HG03159 (cell line): ENCODE measurements at regions not wholly inside any gene's neighbourhood (a gene's known extent, or its start where the extent isn't known, plus 50 kb on each side); places are given as distances from the start of the nearest gene placed in this dataset.

Source experiments
- ATAC-seq: cut with Tn5 transposase; IDR thresholded peaks from one replicate; pipeline ENCODE4 v1.9.1; 2021; ENCODE audit warnings: mild to moderate bottlenecking, moderate library complexity; ENCODE audit not compliant: unreplicated experiment

DNA sequence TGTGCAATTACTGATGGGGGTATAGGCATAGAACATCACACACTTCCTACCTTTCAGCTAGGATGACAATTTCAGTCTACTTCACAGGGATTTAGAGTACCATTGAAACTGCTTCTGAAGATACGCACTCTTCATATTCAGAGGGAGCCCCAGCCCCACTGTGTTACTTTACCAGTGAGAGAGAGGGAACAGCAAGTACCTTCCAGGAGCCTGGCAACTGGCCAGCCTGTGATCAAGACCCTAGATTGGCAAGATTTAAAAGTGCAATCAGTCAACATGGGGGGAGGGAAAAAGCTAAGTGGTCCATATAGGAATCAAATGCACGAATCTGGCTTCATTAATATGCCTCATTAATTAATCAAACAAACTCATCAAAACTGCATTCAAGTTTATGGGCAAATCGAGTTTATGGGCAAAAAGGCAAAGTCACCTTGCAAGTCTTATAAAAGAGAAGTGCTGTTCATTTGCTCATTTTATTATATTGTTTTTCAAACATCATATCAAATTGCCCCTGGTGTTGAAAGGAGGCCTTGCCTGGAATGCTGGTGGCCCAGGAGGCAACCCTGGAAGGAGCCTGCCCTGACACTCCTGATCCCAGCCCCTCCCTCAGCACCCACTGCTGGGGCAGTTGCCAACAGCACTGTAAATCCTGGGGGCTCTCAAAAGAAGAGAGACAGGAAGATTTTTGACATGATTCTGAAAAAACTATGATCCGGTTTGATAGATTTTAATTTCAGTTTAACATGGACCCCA, 184.9 kb upstream of the DPT start:
- ATAC-seq, result no peak

DNA sequence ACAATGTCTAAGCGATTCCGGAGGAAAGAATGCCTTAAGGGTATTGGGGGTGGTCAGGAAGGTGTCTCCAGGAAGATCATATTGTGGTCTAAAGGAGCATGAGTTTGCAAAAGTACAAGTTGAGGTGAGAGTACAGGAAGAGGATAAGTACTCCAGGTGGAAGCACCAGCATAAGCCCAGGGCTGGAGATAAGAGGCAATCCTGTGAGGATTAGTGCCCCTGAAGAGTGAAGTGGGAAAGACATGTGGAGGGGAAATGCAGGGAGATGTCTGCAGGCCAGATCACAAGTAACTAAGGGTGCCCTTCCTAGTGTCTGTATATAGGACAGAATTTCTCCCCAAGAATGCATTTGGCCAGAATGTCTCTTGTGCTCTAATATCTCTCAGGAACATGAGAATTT, 188.3 kb upstream of the DPT start:
- ATAC-seq, result no peak

DNA sequence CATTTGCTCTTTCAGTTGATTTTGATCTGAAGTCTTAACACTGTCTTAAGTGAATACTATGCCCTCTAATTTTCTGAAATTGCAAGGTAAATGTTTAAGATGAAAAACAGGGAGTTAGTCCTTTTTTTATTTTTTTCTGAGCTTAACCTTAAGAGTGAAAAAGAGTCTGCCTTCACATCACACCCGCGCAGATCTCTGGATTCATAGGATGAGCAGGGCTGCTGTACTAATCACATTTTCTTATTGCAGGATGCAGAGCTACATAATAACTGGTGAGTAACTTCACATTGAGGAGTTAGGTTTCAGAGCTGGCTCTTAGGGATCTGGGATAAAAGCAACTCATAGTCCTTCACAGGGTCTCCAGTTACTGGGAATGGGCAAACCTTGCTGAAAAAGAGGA, 188.7 kb upstream of the ATP1B1 start:
- ATAC-seq, result no peak

DNA sequence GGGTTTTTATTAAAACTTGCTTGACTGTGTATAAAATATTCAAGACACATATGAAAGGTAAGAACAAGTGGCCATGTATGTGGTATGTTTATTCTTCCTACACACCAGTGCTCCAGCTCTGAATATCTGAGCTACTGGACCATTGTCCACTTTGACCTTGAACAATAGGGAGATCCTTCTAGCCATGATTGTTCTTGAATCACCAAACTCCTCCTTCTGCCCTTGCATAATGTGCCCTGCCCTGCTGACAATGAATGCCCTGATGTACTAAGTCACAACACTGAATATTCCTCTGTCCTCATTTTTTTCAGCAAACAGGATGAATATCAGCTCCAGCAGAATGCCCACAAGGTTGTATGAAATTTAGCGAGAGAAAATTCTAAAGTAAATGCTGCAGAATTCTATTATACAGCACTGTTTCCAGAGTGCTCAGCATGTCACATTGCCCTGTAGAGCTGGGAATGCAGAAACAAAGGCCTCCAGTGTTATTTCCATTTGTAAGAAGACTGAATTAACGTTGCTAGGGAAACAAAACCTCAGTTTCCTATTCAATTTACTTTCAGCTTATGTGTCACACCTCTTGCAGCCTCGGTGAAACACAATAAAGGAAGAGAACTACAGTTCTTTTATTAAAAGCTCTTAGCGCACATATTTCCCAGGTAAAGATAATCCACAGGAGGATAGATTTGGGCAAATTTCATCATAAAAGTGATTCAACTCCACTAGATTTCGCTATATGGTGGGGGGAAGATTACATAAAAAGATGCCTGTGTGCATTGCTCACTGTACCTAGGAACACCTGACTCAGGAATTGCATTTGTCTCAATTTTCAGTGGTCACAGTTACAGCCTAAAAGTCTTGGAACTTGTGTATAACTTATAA, 187.4 kb upstream of the ATP1B1 start:
- ATAC-seq, result no peak

DNA sequence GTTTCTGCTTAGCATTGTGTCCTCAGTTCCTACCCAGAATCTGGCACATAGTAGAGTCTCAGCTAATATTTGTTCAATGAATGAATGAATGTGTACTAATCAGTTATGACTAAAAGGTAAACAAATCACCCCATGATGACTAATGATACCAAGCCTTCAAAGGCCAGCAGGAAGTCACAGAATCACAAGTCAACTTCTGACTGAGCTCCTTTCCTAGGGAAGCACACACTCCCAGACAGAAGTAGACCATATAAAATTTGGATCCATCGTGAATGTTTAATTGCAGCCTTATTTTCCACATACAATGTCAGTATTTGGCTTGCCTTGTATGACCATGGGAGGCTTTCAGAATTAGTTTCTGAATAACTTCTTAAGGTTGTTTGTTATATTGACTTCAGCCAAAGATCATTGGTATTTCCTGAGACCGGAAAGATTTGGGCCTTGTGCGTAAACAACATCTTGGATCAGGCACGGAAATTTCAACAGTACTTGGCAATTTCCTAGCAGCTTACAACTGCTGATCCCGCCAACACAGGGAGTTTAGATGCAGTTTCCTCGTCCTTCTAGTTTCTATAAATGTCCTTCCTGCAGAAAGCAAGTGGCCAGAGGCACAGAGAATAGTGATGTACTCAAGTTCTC, 185.9 kb upstream of the ATP1B1 start:
- ATAC-seq, result no peak

DNA sequence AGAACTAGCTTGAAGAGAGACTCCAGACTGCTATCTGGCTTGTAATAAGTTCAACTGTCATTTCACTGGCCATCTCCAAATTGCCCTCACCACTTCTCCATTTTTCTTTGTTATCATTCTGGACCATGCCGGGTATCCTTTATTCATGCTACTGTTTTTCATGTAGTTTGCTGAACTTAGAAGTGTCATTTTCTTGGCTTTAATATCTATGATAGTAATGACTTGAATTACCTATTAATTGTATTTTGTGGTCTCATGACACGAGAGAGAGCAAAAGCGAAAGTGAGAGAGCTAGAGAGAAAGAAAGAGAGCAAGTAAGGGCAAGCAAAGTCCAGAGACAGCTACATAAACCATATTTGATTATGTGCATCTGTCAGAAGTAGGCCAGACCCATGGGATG, 184.9 kb upstream of the ATP1B1 start:
- no peak for ATAC-seq

DNA sequence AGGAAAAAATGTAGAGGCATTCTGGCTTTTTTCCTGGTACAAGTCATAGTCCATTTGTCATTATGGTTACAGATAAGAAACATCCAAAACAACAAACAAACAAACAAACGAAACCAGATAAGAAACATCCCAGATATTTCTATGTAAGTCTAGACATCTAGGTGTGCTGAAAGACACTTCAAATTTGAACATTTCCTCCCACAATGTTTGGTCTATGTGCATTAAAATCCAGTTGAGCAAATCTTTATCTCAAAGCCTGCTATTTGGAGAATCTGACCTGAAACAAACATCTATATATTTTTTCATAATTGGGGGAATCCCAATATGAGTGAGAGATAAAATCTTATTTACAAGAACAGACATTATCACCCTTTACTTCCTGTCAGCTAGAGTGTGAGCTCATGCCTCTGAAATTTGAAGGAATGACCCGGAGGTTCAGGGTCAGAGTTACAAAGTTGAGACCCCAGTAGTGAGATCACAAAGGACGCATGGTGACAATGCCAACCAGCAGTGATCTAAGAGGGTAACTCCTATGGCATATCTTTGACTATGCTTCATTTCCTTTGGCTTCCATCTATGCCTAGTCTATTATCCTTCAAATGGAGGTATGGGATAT, 182.9 kb upstream of the ATP1B1 start:
- ATAC-seq, result no peak

DNA sequence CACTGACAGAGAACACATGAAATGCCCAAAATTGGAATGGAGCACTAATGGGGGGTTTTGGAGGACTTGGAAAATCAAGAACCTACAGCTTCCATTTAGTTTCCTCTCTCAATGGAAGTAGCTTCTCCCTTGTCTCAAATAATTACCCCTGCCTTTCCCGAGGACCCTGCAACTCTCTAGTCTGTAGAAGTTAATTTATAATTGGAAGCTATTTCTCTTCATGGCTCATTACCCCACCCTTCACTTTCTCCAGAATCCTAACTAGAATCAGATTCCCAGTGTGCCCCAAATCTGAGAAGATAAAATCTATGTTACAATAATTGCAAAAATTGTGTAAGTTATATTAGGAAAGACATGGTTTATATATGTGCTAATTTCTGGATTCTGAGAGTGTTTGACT, 181.5 kb upstream of the ATP1B1 start:
- no peak for ATAC-seq

DNA sequence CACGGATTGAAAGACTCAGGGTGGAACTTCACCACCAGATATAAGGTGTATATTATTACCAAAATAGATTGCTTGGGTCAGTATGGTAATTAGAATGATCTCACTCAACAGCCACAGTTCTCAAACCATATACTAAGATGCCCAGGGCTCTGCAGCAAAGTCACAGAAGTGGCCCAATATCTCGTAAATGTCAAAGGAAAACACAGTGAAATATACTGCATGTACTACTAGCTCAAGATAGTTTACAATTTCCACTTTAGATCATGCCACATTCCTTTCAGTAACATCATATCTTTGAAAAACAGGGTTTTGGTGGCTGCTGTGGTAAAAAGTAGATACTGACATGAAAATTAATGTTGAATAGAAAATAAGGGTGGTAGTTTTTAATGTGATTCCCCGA, 180.3 kb upstream of the ATP1B1 start:
- ATAC-seq, result no peak

DNA sequence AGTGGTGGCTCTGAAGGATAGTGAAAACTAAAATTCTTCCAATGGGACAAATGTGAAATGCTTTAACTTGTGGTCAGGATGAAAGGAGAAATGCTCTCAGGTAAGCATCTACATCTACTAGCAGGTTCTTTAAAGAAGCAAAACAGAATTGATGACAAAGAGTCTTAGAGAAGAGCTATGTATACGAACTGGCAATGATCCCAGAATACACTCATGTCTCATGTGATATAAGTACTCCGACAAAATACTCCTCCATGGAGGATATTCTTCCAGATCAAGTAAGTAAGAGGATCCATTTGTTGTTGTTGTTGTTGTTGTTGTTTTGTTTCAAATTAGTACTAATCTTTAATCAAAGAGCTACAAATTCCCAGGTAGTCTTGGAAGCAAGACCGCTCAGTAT, 174.0 kb upstream of the ATP1B1 start:
- ATAC-seq, result no peak

DNA sequence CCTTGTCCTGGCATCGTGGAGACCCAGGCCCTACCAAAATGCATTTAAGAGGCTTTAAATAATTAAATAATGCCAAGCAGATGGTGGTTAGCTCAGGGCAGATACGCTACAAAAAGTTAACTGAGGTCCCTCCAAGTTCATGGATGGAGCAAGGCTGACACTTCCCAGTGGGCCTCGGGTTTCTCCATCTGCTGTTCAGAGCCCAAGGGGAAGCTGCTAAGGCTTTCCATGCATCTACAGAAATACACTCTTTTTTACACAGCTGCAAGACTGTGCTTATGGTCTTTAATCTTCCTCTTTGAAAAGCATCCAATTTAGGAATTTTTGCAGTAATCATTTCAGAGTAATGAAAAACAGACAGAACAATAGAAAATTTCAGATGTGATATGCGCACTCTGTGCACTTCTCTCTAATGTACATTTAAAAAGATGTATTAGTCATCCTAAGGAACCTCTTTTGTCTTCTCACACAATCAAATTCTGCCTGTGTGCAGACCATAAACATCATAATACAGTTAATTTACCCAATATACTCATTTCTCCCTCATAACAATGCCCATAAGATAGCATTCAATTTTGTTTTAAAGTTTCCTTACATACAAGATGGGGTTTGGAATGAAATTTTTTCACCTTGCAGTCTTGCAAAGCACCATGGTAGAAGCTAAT, 173.2 kb upstream of the ATP1B1 start:
- ATAC-seq, result no peak

DNA sequence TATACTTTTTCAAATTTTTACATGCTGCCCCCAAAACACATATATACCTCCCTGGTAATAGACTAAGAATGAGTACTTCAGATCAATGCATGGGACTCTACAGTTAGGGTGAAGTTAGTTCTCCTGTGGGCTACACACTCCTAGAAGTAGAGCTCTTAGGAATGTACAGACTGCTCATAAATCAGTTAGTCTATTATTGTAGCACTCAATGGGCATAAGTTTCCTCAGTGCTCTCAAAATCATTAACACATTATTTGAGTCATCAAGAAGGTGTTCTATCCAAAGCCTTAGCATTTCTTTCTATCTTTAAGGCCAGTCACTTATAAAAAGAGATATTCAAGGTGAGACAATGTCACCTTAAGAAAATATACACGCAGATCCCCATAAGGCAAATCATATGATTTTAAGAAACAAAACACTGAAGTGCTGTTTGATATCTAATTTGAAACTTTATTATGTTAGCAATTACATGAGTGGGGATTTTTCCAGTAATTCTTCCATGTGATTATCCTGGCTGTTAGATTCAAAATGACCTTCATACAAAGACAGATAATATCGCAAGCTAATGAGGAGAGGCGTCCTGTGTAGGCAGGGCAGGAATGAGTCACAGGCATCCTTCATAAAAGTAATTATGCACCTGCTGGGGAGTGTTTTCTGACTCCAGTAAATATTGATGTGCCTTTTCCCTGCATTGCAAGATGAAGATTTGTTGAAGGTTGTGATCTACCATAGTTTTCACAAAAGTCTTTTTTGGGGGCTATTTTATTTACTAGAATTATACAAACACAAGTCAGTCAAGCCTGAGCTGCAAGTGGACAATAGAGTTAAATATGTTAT, 167.2 kb upstream of the ATP1B1 start:
- no peak for ATAC-seq

DNA sequence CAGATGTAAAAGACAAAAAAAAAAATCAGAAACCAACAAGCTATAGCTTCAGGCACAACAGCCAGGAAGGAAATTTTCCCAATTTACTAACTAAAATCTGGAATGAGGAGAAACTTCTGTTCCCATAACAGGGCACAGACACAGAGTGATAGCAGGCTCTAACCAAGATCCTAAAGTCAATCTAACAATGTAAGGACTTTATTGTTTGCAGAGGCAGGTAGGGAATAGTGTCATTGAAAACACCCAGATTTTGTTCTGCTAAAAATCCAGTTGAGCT, 166.6 kb upstream of the ATP1B1 start:
- no peak for ATAC-seq

DNA sequence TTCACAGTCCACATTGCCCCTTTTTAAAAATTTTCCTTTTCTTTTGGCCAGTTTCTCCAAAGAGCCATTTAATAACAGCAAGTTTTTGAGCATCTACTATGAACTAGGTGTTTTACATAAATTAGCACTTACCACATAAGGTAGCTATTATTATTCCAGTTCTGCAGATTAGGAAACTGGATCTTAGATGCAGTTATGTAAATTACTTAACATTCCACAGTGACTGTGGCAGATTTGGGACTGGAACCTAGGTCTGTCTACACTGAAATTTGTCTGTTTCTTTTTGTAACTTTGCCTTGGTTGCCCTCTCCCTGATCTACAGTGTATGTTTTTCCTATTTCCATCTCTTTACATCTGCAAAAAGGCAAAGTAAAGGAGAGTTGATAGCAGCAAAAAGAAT, 164.8 kb upstream of the ATP1B1 start:
- no peak for ATAC-seq

DNA sequence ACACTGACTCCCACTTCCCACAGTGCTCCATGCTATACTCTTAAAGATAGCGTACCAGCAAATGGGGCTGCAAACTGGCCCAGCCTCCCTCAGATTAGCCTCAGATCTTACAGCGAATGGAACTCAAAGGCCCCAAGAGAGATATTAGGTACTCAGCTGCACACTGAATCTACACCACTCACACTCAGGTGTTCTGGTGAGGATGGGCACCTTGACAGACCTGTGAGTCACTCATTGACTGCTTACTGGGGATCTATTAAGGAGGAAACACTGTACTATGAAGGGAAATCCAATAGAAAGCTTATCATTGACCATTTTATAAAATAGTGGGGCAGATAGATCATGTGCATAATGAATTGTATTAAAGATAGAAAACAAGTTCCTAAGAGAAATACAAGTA, 164.3 kb upstream of the ATP1B1 start:
- no peak for ATAC-seq

DNA sequence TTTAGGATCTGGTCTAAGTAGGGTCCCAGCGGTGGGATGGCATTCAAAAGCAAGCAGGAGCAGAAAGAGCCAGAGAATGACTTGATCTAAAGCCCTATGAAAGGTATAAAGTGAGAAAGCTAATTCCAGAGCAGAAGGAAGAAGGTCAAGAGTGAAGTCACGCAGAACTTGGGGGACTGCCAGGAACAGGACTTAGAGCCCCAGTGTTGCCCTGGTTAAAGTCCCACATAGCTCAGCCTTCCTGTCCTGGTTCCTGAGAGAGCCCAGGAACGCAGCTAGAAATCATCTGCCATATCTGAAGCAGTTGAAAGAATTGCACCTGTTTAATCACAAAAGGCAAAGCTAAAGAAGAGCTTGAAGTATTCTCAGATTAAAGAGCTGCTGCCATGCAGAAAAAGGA, 160.6 kb upstream of the ATP1B1 start:
- no peak for ATAC-seq

DNA sequence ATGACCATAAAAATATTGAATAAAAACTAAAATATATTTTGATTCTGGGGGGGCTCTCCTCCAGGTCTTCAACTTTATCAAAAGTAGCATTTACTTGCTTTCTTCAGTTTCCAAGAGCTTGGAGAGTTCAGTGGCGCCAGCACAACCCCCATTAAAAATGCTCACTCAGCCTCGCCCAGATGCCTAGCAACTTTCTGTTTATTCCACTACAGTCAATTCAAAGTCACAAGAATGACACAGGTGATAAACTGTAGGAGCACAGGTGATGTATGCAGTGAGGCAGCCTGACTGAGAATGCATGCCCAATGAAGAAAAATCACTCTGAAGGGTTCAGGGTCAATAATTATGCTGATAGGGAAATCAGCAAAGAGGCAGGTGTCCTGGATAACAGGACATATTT, 159.4 kb upstream of the ATP1B1 start:
- ATAC-seq, result no peak

DNA sequence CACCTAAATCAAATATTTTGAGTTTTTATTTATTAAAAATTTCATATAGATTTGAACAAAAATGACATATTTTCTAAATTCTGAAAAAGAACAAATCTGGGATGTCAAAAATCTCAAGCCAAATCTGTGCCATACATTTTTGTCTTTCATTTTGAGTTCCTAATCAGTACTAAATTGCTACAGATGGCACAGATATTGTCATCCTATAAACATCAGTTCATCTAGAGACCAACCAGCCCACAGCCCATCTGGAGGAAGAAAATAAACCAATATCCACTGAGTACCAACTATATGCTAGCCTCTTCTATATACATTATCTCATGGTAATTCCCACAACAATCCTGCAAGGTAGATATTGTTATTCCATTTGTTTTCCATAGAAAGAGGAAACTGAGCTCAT, 156.8 kb upstream of the ATP1B1 start:
- no peak for ATAC-seq

DNA sequence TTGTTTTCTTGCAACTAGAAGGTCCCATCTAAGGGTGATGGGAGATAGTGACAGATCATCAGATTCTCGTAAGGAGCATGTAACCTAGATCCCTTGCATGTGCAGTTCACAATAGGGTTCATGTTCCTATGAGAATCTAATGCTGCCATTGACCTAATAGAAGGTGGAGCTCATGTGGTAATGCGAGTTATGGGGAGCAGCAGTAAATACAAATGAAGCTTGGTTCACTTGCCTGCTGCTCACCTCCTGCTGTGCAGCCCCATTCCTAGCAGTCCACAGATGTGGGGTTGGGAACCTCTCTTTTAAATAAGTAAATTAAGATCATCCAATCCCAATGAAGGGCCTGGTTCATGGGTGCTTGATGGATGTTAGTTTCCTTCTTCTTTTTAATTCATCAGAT, 148.7 kb upstream of the ATP1B1 start:
- ATAC-seq, result no peak

DNA sequence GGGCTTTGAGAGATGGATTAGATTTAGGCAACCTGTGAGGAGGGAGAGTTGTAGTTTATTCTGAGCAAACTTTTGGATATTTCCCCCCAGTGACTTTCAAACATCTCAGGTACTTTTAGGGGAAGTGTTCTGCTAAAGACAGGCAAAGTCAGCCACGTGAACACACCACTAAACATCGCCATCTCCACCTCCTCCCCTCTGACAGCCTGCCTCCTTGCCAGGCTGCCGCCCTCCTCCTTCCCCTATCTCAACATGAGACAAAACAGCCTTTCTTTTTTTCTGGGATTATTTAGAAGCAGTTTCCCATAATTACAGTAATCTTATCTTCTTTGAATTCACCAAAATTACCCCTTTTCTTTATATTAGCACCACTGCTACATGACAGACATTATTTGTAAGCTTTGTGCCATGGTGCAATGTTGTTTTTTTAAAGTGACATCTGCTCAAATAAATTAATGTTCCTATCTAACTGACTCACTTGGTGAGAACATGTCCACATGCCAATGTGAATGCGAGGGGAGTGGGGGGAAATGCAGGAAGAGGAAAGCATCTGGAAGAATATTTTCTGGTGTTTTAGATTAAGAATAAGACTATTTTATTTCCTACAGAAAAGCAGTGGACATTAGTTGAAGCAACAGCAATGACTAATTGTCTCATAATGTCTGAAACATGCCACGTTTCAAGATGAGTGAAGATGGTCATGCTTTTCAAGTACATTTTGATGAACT, 147.8 kb upstream of the ATP1B1 start:
- ATAC-seq, result no peak
